SK-N-SH (cell line): ENCODE measurements at regions not wholly inside any gene's neighbourhood (a gene's known extent, or its start where the extent isn't known, plus 50 kb on each side); places are given as distances from the start of the nearest gene placed in this dataset.

Source experiments
- CTCF ChIA-PET: fragments of 300-600, 350-600 bp; formaldehyde crosslinking; extraction: SDS; loops from one replicate; lab custom pipeline; 2021; lab: Yijun Ruan, JAX
- POLR2A ChIA-PET: fragments of 350-600 bp; sonication (Branson Sonifier 250); formaldehyde crosslinking; extraction: SDS; loops from one replicate; lab custom pipeline; 2020; ENCODE audit warnings: antibody characterized with exemption, inconsistent platforms; lab: Yijun Ruan, JAX
- DNase-seq: peaks from one replicate; pipeline ENCODE4 v3.0.0; 2012
- H2AFZ ChIP-seq: fragments of 200-600 bp; sonication (generic); 2 replicates; pipeline ENCODE4 v1.8.1; 2016; ENCODE audit warnings: antibody characterized with exemption, mild to moderate bottlenecking, low read depth
- H3F3A ChIP-seq: fragments of 200-600 bp; sonication (generic); replicated peaks from 2 replicates; pipeline ENCODE3; 2016; ENCODE audit warnings: antibody characterized with exemption, mild to moderate bottlenecking; ENCODE audit not compliant: insufficient read depth
- H3K27ac ChIP-seq, 2 experiments: fragments of 200-500 bp in 1 of 2; fragments of 200-600 bp in 1 of 2; sonication (Bioruptor generic) in 1 of 2; sonication (generic), shearing (Covaris generic) in 1 of 2; 2 replicates each; pipeline versions ENCODE4 v1.5.1 to v1.6.1; 2014 to 2016; ENCODE audit warnings: low read depth in 2 of 2, inconsistent platforms in 1 of 2, low read length in 1 of 2, mild to moderate bottlenecking in 1 of 2, mixed read lengths in 1 of 2
- H3K27me3 ChIP-seq: fragments of 200-600 bp; sonication (generic), shearing (Covaris generic); 2 replicates; pipeline ENCODE4 v1.6.1; 2016; ENCODE audit warnings: mixed run types; ENCODE audit not compliant: insufficient read depth
- H3K36me3 ChIP-seq, 2 experiments: fragments of 200-500 bp in 1 of 2; fragments of 200-600 bp in 1 of 2; sonication (Bioruptor generic) in 1 of 2; sonication (generic) in 1 of 2; replicated peaks in 1 of 2; 2 replicates each; pipeline versions ENCODE3 to v1.5.1; 2014 to 2016; ENCODE audit warnings: low read length in 1 of 2, mild to moderate bottlenecking in 1 of 2; ENCODE audit not compliant: insufficient read depth in 2 of 2, control insufficient read depth in 1 of 2
- H3K4me1 ChIP-seq, 2 experiments: fragments of 200-500 bp in 1 of 2; fragments of 200-600 bp in 1 of 2; sonication (Bioruptor generic) in 1 of 2; sonication (generic), shearing (Covaris generic) in 1 of 2; 2 replicates each; pipeline versions ENCODE4 v1.5.1 to v1.6.1; 2014 to 2016; ENCODE audit warnings: low read depth in 1 of 2, low read length in 1 of 2, mixed run types in 1 of 2; ENCODE audit not compliant: insufficient read depth in 2 of 2, control insufficient read depth in 1 of 2
- H3K4me2 ChIP-seq: fragments of 200-600 bp; sonication (generic), shearing (Covaris generic); 2 replicates; pipeline ENCODE4 v1.6.1; 2017; ENCODE audit warnings: mixed run types
- H3K4me3 ChIP-seq, 2 experiments: fragments of 200-500 bp in 1 of 2; fragments of 200-600 bp in 1 of 2; sonication (Bioruptor generic) in 1 of 2; sonication (generic), shearing (Covaris generic) in 1 of 2; 2 replicates each; pipeline versions ENCODE4 v1.5.1 to v1.8.1; 2014 to 2016; ENCODE audit warnings: low read depth in 2 of 2, inconsistent platforms in 1 of 2, low read length in 1 of 2, mild to moderate bottlenecking in 1 of 2, mixed read lengths in 1 of 2, moderate library complexity in 1 of 2
- H3K79me2 ChIP-seq: fragments of 200-600 bp; sonication (generic); 2 replicates; pipeline ENCODE4 v1.8.1; 2017; ENCODE audit warnings: mild to moderate bottlenecking; ENCODE audit not compliant: insufficient read depth
- H3K9ac ChIP-seq: fragments of 200-600 bp; sonication (generic); 2 replicates; pipeline ENCODE4 v1.6.1; 2017; ENCODE audit warnings: mixed run types
- H3K9me2 ChIP-seq: fragments of 200-600 bp; sonication (generic); 2 replicates; pipeline ENCODE4 v1.6.1; 2017; ENCODE audit warnings: mixed run types
- H3K9me3 ChIP-seq: fragments of 200-600 bp; sonication (generic); 2 replicates; pipeline ENCODE4 v1.6.1; 2017; ENCODE audit warnings: mixed run types, mild to moderate bottlenecking, moderate library complexity
- H4K20me1 ChIP-seq: fragments of 200-600 bp; sonication (generic); 2 replicates; pipeline ENCODE4 v1.6.1; 2017; ENCODE audit warnings: mild to moderate bottlenecking, mixed run types; ENCODE audit not compliant: insufficient read depth
- CTCF ChIP-seq: fragments of 200-600 bp; sonication (generic); IDR thresholded peaks from 2 replicates; pipeline ENCODE4 v1.6.1; 2017; ENCODE audit warnings: antibody characterized with exemption, mild to moderate bottlenecking, moderate library complexity
- ELF1 ChIP-seq: IDR thresholded peaks from 2 replicates; pipeline ENCODE4 v1.4.0; 2012
- EP300 ChIP-seq, 2 experiments: IDR thresholded peaks; 2 replicates each; pipeline versions ENCODE4 v1.4.0 to v1.6.1; 2012; ENCODE audit warnings: borderline replicate concordance in 1 of 2, low read depth in 1 of 2, low read length in 1 of 2
- EZH2phosphoT487 ChIP-seq: fragments of 200-600 bp; sonication (generic); IDR thresholded peaks from 2 replicates; pipeline ENCODE4 v1.6.1; 2017; ENCODE audit warnings: low read depth, mixed run types, mild to moderate bottlenecking, antibody characterized with exemption, moderate library complexity, borderline replicate concordance
- FOSL2 ChIP-seq: IDR thresholded peaks from 2 replicates; pipeline ENCODE4 v1.4.0; 2012; ENCODE audit warnings: low read depth, mild to moderate bottlenecking, moderate library complexity, borderline replicate concordance
- FOXJ3 ChIP-seq: sonication (generic); formaldehyde crosslinking; IDR thresholded peaks from 2 replicates; pipeline ENCODE4 v1.5.1; 2020; ENCODE audit warnings: mild to moderate bottlenecking, missing genetic modification reagents
- GABPA ChIP-seq: IDR thresholded peaks from 2 replicates; pipeline ENCODE4 v1.4.0; 2012; ENCODE audit warnings: low read depth, mild to moderate bottlenecking
- IRF3 ChIP-seq: fragments of 150-350 bp; IDR thresholded peaks from 2 replicates; pipeline ENCODE4 v1.6.1; 2016; ENCODE audit warnings: mild to moderate bottlenecking, low read depth, low read length
- MEF2A ChIP-seq: IDR thresholded peaks from 2 replicates; pipeline ENCODE4 v1.4.0; 2012; ENCODE audit warnings: low read depth, borderline replicate concordance
- MXI1 ChIP-seq: IDR thresholded peaks from 2 replicates; pipeline ENCODE4 v1.6.1; 2012; ENCODE audit warnings: mild to moderate bottlenecking, low read depth, low read length, improper control_type of control experiment
- NFIC ChIP-seq: IDR thresholded peaks from 2 replicates; pipeline ENCODE4 v1.4.0; 2012; ENCODE audit warnings: borderline replicate concordance
- NRF1 ChIP-seq: IDR thresholded peaks from 2 replicates; pipeline ENCODE4 v1.6.1; 2012; ENCODE audit warnings: low read depth, mild to moderate bottlenecking, low read length
- RAD21 ChIP-seq: IDR thresholded peaks from 2 replicates; pipeline ENCODE4 v1.6.1; 2012; ENCODE audit warnings: mild to moderate bottlenecking, low read length
- RCOR1 ChIP-seq: fragments of 150-350 bp; IDR thresholded peaks from 2 replicates; pipeline ENCODE4 v1.6.1; 2017; ENCODE audit warnings: antibody characterized with exemption, low read length
- SIN3A ChIP-seq: IDR thresholded peaks from 2 replicates; pipeline ENCODE4 v1.6.1; 2012; ENCODE audit warnings: low read depth, mild to moderate bottlenecking, low read length, moderate library complexity, borderline replicate concordance
- TAF1 ChIP-seq: IDR thresholded peaks from 2 replicates; pipeline ENCODE4 v1.6.1; 2012; ENCODE audit warnings: low read depth, mild to moderate bottlenecking, low read length, moderate library complexity, borderline replicate concordance
- TCF12 ChIP-seq: IDR thresholded peaks from 2 replicates; pipeline ENCODE4 v1.4.0; 2012
- TEAD4 ChIP-seq: IDR thresholded peaks from 2 replicates; pipeline ENCODE4 v1.4.0; 2012; ENCODE audit warnings: mild to moderate bottlenecking, borderline replicate concordance; ENCODE audit not compliant: insufficient read depth
- USF1 ChIP-seq: IDR thresholded peaks from 2 replicates; pipeline ENCODE4 v1.4.0; 2012; ENCODE audit warnings: low read depth, borderline replicate concordance
- USF2 ChIP-seq: fragments of 150-350 bp; IDR thresholded peaks from 2 replicates; pipeline ENCODE4 v1.6.1; 2017; ENCODE audit warnings: antibody characterized with exemption, low read length, low read depth, borderline replicate concordance
- WGBS: methylation state at CpG from one replicate; pipeline ENCODE4 v1.1.6; 2017; ENCODE audit warnings: low lambda C conversion rate; 5-methylcytosine and 5-hydroxymethylcytosine counted together

DNA sequence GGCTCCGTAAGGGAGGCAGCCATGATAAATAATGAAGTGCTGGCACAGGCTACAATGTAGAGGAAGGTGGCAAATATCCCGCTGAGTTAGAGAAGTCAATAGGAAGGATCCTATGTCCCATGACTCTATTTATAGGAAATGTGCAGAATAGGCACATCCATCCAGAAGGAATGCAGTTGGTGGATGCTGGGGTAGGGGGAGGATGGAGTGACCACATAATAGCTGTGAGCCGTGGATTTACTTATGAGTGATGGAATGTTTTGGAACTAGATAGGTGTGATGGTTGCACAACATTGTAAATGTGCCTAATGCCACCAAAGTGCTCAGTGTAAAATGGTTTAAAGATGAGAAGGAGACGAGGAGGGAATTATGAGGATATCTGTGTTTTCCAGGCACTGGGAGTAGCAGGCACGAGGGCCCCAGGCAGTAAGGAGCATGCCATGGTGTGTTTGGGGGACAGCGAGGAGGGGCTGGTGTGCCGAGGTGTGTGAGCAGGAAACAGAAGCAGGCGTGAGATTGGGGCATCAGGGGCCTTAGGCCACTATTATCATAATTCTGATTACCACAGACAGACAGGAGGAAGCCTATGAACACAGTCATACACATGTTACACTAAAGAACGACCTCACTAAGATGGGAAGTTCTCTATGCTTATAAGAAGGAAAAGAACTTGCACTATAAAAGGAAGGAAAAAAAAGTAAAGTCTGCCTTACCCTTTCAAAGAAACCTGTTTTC is 837.3 kb upstream of the TMEM132C start:
- H3K36me3 ChIP-seq = no peaks in the 10 kb centered on the region
- DNase-seq = no peak
- ChIA-PET CTCF (no interaction called here), POLR2A (no interaction called here)
- no peak overlapping the region for H3K27ac ChIP-seq
- no peak overlapping the region for H3K4me2 ChIP-seq
- H3K27me3 ChIP-seq = no peaks in the 10 kb centered on the region
- H2AFZ ChIP-seq = no peak overlapping the region
- H3K9ac ChIP-seq = no peak overlapping the region
- TF ChIP-seq RAD21 = no peak
- TF ChIP-seq SIN3A = no peak
- TF ChIP-seq USF2 = no peak
- no peak for TF ChIP-seq CTCF
- TF ChIP-seq USF1 = no peak
- TF ChIP-seq TEAD4 = no peak
- TF ChIP-seq NRF1 = no peak
- TF ChIP-seq MEF2A = no peak
- TF ChIP-seq FOXJ3 (CRISPR knock-in tag) = no peak
- TF ChIP-seq EP300 (IDR thresholded peaks at IDR 0.05; ENCODE audit: borderline replicate concordance in 1 of 2, low read depth in 1 of 2, low read length in 1 of 2) = no peak
- no peak for TF ChIP-seq TCF12
- TF ChIP-seq NFIC = no peak
- no peak for TF ChIP-seq IRF3
- no peak for TF ChIP-seq GABPA
- TF ChIP-seq MXI1 = no peak
- TF ChIP-seq EZH2phosphoT487 = no peak
- no peak for TF ChIP-seq ELF1
- no peak for TF ChIP-seq FOSL2
- TF ChIP-seq RCOR1 = no peak
- no peak for TF ChIP-seq TAF1
- H3K9me2 ChIP-seq = no peaks in the 10 kb centered on the region
- H3K79me2 ChIP-seq = no peaks in the 10 kb centered on the region
- no peaks in the 10 kb centered on the region for H3K9me3 ChIP-seq
- no peak overlapping the region for H3K4me3 ChIP-seq
- no peaks in the 10 kb centered on the region for H3F3A ChIP-seq
- H4K20me1 ChIP-seq = no peaks in the 10 kb centered on the region
- no peaks in the 10 kb centered on the region for H3K4me1 ChIP-seq
- 10% methylated on average over 9 of the region's 9 CpGs for WGBS
